CD4-positive, alpha-beta T cell treated with Interleukin-15 for 1 hour (primary cell): ENCODE measurements at regions not wholly inside any gene's neighbourhood (a gene's known extent, or its start where the extent isn't known, plus 50 kb on each side); places are given as distances from the start of the nearest gene placed in this dataset.
"Not testable (repeated sequence)": the region's sequence is repeated elsewhere in the genome, so short reads cannot be mapped to it uniquely, and the experiment has no call there.

Source experiments
- DNase-seq: peaks from one replicate; pipeline ENCODE4 v3.0.0-alpha.2; 2020

GRCh38 chr5:92665506-92665905, 915.5 kb downstream of the NR2F1-AS1 start:
- no peak for DNase-seq

- DNase-seq, result no peak
These were observed 918.3 kb downstream of the NR2F1-AS1 start for GRCh38 chr5:92662741-92663140.

GRCh38 chr5:92659246-92659645, 921.8 kb downstream of the NR2F1-AS1 start:
- DNase-seq, result no peak

GRCh38 chr5:92654601-92655000, 926.4 kb downstream of the NR2F1-AS1 start:
- not testable (repeated sequence) for DNase-seq

GRCh38 chr5:92653730-92654461, 927.1 kb downstream of the NR2F1-AS1 start:
- DNase-seq, result no peak

GRCh38 chr5:92652756-92653155, 928.3 kb downstream of the NR2F1-AS1 start:
- DNase-seq, result no peak

- DNase-seq, result no peak
These were observed 936.6 kb downstream of the NR2F1-AS1 start for GRCh38 chr5:92644266-92644886.

GRCh38 chr5:92641031-92641962, 939.7 kb downstream of the NR2F1-AS1 start:
- DNase-seq, result no peak

GRCh38 chr5:92640340-92640739, 940.7 kb downstream of the NR2F1-AS1 start:
- DNase-seq, result no peak

- no peak for DNase-seq
These were observed 943.1 kb downstream of the NR2F1-AS1 start for GRCh38 chr5:92637960-92638359.

GRCh38 chr5:92637247-92637646, 943.8 kb downstream of the NR2F1-AS1 start:
- DNase-seq, result no peak

- no peak for DNase-seq
These were observed 946.0 kb downstream of the NR2F1-AS1 start for GRCh38 chr5:92635001-92635461.

GRCh38 chr5:92633875-92634487, 947.0 kb downstream of the NR2F1-AS1 start:
- no peak for DNase-seq

- DNase-seq, result no peak
These were observed 947.8 kb downstream of the NR2F1-AS1 start for GRCh38 chr5:92633176-92633575.

GRCh38 chr5:92631237-92631701, 949.8 kb downstream of the NR2F1-AS1 start:
- not testable (repeated sequence) for DNase-seq

GRCh38 chr5:92629574-92629973, 951.4 kb downstream of the NR2F1-AS1 start:
- no peak for DNase-seq

- DNase-seq, result no peak
These were observed 952.0 kb downstream of the NR2F1-AS1 start for GRCh38 chr5:92629000-92629399.

- no peak for DNase-seq
These were observed 953.8 kb downstream of the NR2F1-AS1 start for GRCh38 chr5:92627186-92627585.

GRCh38 chr5:92616085-92616484, 964.9 kb downstream of the NR2F1-AS1 start:
- DNase-seq, result no peak

GRCh38 chr5:92613546-92613945, 967.5 kb downstream of the NR2F1-AS1 start:
- DNase-seq, result no peak

- DNase-seq, result not testable (repeated sequence)
These were observed 970.6 kb downstream of the NR2F1-AS1 start for GRCh38 chr5:92610435-92610834.

- no peak for DNase-seq
These were observed 975.4 kb downstream of the NR2F1-AS1 start for GRCh38 chr5:92605591-92605990.
